Hepatocyte (in vitro differentiated cells): ENCODE measurements at regions not wholly inside any gene's neighbourhood (a gene's known extent, or its start where the extent isn't known, plus 50 kb on each side); places are given as distances from the start of the nearest gene placed in this dataset.

Source experiments
- CTCF ChIP-seq: fragments of 200-600 bp; sonication (generic); IDR thresholded peaks from 2 replicates; pipeline ENCODE4 v1.5.1; 2016; ENCODE audit warnings: antibody characterized with exemption, mild to moderate bottlenecking; ENCODE audit not compliant: poor library complexity
- EZH2 ChIP-seq: fragments of 200-600 bp; sonication (generic); IDR thresholded peaks from 2 replicates; pipeline ENCODE4 v1.6.1; 2016; ENCODE audit warnings: antibody characterized with exemption, mild to moderate bottlenecking, borderline replicate concordance

DNA sequence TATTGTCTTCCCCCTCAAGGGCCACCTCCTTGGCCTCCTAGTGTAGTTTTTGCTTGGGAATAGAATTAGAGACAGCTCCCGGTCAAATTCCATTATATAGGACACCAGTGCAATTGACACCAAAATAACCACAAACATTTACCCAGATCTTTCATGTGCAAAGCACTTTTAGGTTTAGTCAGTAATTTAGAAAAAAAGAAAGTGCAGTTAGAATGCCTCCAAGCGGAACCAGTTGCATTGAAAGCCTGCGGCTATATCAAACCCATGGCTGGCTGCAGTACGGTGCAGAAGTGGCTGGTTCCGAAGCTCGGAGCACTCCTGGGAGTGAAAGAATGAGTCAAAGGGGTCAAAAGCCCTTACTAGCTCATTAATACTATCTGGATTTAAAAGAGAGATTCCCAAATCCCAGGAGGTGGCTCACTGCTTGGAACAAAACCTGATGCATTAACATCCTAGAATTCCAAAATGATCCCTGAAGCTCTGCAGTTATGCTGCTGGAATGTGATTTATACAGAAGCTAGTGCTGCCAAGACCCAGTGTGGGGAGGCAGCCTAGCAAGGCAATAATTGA, 432.2 kb upstream of the KLHL29 start:
- no peak for TF ChIP-seq EZH2
- no peak for TF ChIP-seq CTCF
